ENCODE measurements at regions not wholly inside any gene's neighbourhood (a gene's known extent, or its start where the extent isn't known, plus 50 kb on each side); places are given as distances from the start of the nearest gene placed in this dataset.

DNA sequence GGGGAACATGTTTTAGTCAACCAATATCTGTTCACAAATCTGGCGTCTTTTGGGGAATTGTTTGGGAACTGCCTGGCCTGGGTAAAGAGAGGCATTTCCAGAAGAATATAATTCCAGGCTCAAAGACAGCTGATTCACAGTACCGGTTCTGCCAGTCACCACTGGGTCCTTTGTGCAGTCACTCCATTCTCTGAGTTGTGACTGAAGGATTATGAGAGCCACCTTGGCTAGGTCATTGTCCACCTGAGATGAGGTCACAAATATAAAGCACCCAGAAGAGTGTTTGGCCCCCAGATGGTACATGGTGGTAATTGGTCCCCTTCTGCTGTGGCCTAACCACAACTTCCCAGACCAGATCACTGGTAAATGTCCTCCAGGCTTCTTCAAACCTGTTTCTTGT, 121.0 kb upstream of the SPACA1 start:
- Histone ChIP-seq H3K9me3 (ENCODE audit: low read depth, low read length) (no peaks in the 10 kb centered on the region), H3K27ac (no peak overlapping the region), H3K9ac (ENCODE audit: insufficient read length) (no peak overlapping the region), H3K36me3 (ENCODE audit: insufficient read depth, low read length) (no peaks in the 10 kb centered on the region), H3K4me3 (no peak overlapping the region)
- no peak for DNase-seq (ENCODE audit: low read depth, low spot score)
- TF ChIP-seq POLR2AphosphoS5 (IDR thresholded peaks at IDR 0.05; ENCODE audit: borderline replicate concordance, low read depth, low read length), result no peak
- TF ChIP-seq EZH2 (IDR thresholded peaks at IDR 0.05), result no peak
- TF ChIP-seq FOXP2 (optimal IDR thresholded peaks at IDR 0.05; ENCODE audit: control extremely low read depth, extremely low read length, insufficient read depth), result no peak

DNA sequence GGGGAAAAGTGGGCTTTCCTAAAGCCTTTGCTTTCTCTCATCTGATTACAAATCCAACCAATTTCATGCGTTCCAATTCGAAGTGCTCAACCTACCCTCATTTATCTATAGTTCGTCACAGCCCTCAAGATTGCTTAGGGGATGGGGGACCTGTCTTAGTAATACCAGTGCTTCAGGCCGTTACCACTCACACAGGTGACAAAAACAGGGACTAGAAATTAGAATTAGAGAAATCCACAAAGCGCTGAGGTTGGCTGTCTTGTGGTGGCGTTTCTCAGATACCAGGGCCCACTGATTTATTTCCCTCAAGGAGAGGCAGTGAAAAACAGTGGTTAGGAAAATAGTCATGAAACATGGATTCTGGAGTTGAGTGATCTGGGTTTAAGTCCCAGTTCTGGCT, 121.6 kb upstream of the SPACA1 start:
- TF ChIP-seq POLR2AphosphoS5 (IDR thresholded peaks at IDR 0.05; ENCODE audit: borderline replicate concordance, low read depth, low read length), result no peak
- TF ChIP-seq FOXP2 (optimal IDR thresholded peaks at IDR 0.05; ENCODE audit: control extremely low read depth, extremely low read length, insufficient read depth), result no peak
- no peak for TF ChIP-seq EZH2 (IDR thresholded peaks at IDR 0.05)
- no peaks in the 10 kb centered on the region for H3K9me3 ChIP-seq (ENCODE audit: low read depth, low read length)
- no peak for DNase-seq (ENCODE audit: low read depth, low spot score)
- no peak overlapping the region for H3K4me3 ChIP-seq
- no peaks in the 10 kb centered on the region for H3K36me3 ChIP-seq (ENCODE audit: insufficient read depth, low read length)
- H3K9ac ChIP-seq (ENCODE audit: insufficient read length), result no peak overlapping the region
- H3K27ac ChIP-seq, result no peak overlapping the region

DNA sequence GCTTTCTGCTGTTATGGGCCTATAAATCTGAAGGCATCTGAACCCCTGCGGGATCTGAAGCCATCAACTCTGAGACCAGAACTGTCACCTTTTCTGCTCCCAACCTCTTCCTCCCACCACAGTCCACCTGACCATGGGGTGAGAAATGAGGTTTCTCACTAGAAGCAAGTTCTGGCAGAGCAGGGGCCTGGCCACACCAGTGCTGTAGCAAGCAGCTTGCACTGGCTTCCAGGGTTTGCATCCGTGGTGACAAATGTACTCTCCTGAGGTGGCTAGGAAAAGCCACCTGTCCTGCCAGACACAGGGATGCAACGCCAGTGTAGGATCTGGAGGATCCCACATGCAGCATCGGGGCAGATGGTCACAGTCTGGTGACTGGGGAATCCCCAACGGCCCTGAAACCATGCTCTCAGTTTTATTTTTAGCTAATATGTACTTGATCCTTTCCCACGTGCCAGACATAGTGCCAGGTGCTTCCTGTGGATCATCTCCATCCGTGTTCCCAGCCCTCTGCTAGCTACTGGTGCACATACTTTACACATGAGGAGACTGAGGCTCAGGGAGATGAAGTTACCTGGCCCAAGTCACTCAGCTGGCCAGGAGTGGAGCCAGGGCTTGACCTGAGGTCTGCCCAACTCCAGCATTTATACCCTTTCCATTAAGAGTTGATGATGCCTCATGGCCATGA, 122.1 kb upstream of the SPACA1 start:
- no peak for TF ChIP-seq POLR2AphosphoS5 (IDR thresholded peaks at IDR 0.05; ENCODE audit: borderline replicate concordance, low read depth, low read length)
- no peak for TF ChIP-seq EZH2 (IDR thresholded peaks at IDR 0.05)
- no peak for TF ChIP-seq FOXP2 (optimal IDR thresholded peaks at IDR 0.05; ENCODE audit: control extremely low read depth, extremely low read length, insufficient read depth)
- Histone ChIP-seq H3K27ac (no peak overlapping the region), H3K4me3 (no peak overlapping the region), H3K36me3 (ENCODE audit: insufficient read depth, low read length) (no peaks in the 10 kb centered on the region), H3K9me3 (ENCODE audit: low read depth, low read length) (no peaks in the 10 kb centered on the region), H3K9ac (ENCODE audit: insufficient read length) (no peak overlapping the region)
- DNase-seq (ENCODE audit: low read depth, low spot score), result no peak

DNA sequence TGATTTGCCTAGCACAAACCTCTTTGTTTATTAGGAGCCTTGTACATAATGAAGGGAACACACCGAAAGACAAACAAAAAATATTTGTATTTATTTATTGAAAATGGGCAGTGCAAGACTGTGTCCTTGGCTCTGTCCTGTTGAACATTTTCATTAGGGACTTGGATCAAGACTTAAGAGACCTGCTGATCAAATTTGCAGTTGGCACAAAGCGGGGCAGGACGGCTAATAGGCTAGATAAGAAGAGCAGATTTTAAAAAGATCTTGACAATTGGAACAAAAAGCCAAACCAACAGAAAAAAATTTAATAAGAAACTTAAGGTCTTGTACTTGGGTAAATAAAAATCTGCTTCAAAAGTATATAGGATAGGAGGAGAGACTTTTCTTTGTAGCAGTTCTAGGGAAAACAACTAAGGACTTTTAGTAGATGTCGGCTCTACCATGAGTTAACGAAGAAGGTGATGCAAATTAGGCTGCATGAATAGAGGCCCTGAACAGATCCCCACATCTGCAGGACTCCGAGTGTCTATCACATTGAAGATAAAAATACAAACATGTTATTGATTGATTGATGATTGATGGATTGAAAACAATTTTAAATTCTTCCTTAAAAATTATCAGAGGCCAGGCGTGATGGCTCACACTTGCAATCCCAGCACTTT, 124.1 kb upstream of the SPACA1 start:
- H3K4me3 ChIP-seq, result no peak overlapping the region
- no peaks in the 10 kb centered on the region for H3K9me3 ChIP-seq (ENCODE audit: low read depth, low read length)
- no peak for DNase-seq (ENCODE audit: low read depth, low spot score)
- TF ChIP-seq EZH2 (IDR thresholded peaks at IDR 0.05) (no peak), POLR2AphosphoS5 (IDR thresholded peaks at IDR 0.05; ENCODE audit: borderline replicate concordance, low read depth, low read length) (no peak), FOXP2 (optimal IDR thresholded peaks at IDR 0.05; ENCODE audit: control extremely low read depth, extremely low read length, insufficient read depth) (no peak)
- no peaks in the 10 kb centered on the region for H3K36me3 ChIP-seq (ENCODE audit: insufficient read depth, low read length)
- H3K27ac ChIP-seq, result no peak overlapping the region
- no peak overlapping the region for H3K9ac ChIP-seq (ENCODE audit: insufficient read length)

DNA sequence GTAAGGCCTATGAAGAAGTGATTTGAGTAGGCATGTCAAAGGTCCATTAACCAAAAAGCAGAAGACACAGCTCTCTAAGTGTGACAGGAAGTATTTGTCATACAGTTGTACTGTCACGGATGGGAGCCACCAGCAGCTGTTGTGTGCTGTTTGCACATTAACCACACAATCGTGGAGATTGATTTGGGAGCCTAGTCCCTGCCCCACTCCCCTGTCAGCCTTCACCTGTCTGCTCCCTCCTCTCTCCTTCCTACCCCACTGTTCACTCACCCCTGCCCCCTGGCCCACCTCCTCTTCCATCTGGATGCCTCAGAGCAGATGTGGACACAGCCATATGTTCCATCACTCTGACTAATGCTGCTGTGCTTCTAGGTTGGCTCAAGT, 124.7 kb upstream of the SPACA1 start:
- no peak for TF ChIP-seq FOXP2 (optimal IDR thresholded peaks at IDR 0.05; ENCODE audit: control extremely low read depth, extremely low read length, insufficient read depth)
- no peak for TF ChIP-seq POLR2AphosphoS5 (IDR thresholded peaks at IDR 0.05; ENCODE audit: borderline replicate concordance, low read depth, low read length)
- TF ChIP-seq EZH2 (IDR thresholded peaks at IDR 0.05), result no peak
- no peak for DNase-seq (ENCODE audit: low read depth, low spot score)
- Histone ChIP-seq H3K9ac (ENCODE audit: insufficient read length) (no peak overlapping the region), H3K9me3 (ENCODE audit: low read depth, low read length) (no peaks in the 10 kb centered on the region), H3K4me3 (no peak overlapping the region), H3K36me3 (ENCODE audit: insufficient read depth, low read length) (no peaks in the 10 kb centered on the region), H3K27ac (no peak overlapping the region)

DNA sequence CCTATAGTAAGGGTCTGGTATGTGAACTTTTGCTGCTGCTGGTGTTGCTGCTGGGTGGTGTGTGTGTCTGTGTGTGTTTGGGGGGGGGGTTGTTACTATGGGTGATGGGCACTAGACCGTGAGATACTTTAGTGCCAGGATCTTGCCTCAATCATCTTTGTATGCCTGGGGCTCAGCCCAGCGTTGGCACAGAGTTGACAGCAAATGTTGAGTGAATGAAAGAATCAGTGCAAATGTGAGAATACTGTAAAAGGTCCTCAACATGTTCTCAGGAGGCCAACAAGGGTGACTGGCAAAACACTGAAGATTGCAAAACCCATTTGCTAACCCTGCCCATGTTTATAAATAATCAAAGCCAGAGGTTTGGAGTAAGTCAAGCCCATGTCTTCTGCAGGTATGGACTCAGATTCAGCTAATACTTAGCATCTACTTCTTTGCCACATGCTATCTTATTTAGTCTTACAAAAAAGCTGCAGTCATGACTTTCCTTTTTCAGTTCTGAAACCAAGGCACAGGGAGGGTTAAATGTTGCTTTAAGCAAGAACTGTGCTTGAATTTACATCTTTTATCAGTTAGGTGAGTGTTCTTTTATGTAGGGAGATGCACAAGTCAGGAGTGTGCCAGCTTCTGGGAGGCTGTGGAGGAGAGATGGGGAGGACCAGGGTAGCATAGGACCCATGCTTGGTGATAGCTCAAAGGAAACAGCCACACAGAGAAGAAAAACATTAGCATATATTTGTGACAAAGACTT, 125.3 kb upstream of the SPACA1 start:
- no peak overlapping the region for H3K9ac ChIP-seq (ENCODE audit: insufficient read length)
- TF ChIP-seq FOXP2 (optimal IDR thresholded peaks at IDR 0.05; ENCODE audit: control extremely low read depth, extremely low read length, insufficient read depth) (no peak), POLR2AphosphoS5 (IDR thresholded peaks at IDR 0.05; ENCODE audit: borderline replicate concordance, low read depth, low read length) (no peak), EZH2 (IDR thresholded peaks at IDR 0.05) (no peak)
- no peak overlapping the region for H3K27ac ChIP-seq
- H3K4me3 ChIP-seq, result no peak overlapping the region
- H3K36me3 ChIP-seq (ENCODE audit: insufficient read depth, low read length), result no peaks in the 10 kb centered on the region
- no peak for DNase-seq (ENCODE audit: low read depth, low spot score)
- no peaks in the 10 kb centered on the region for H3K9me3 ChIP-seq (ENCODE audit: low read depth, low read length)

DNA sequence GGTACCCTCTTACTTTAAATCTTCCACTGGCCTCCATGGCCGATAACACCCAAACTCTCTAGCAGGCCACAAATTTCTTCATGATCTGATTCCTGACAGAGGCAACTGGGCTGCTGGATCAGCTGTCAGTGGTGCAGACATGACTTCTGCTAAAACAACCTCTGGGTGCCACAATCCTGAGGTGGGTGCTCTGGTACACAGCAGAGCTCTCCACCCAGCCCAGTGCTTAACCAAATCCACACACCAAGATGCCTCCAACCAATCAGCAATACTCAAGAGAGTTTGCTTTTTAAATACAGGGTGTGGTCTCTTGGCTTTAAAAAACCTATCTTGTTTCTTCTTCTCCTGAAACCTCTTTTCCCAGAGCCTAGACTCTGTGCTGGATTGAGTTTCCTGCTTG, 126.6 kb upstream of the SPACA1 start:
- DNase-seq (ENCODE audit: low read depth, low spot score), result no peak
- Histone ChIP-seq H3K4me3 (no peak overlapping the region), H3K9ac (ENCODE audit: insufficient read length) (no peak overlapping the region), H3K9me3 (ENCODE audit: low read depth, low read length) (no peaks in the 10 kb centered on the region), H3K27ac (no peak overlapping the region), H3K36me3 (ENCODE audit: insufficient read depth, low read length) (no peaks in the 10 kb centered on the region)
- no peak for TF ChIP-seq FOXP2 (optimal IDR thresholded peaks at IDR 0.05; ENCODE audit: control extremely low read depth, extremely low read length, insufficient read depth)
- no peak for TF ChIP-seq POLR2AphosphoS5 (IDR thresholded peaks at IDR 0.05; ENCODE audit: borderline replicate concordance, low read depth, low read length)
- no peak for TF ChIP-seq EZH2 (IDR thresholded peaks at IDR 0.05)

DNA sequence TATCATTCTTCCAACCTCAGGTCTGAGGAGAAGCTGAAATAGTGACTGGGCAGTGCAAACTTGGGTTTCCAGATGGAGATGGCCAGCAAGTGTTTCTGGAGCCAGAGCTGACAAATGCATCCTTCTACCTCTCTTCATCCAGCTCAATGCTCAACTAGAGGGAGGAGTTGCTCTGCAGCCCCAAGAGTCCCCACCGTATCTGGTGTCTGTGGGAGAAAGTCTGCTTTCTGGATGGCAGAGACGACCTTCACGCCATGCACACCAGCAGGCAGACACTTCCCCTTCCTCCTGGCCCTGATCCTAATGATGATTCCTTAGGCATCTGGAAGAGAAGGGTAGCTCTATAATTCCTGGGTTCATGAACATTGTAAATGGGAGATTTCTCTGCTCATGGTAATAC, 127.4 kb upstream of the SPACA1 start:
- Histone ChIP-seq H3K27ac (no peak overlapping the region), H3K4me3 (no peak overlapping the region)
- DNase-seq (ENCODE audit: low read depth, low spot score), result no peak

More for the DNA sequence above, 127.4 kb upstream of the SPACA1 start:
- no peak for TF ChIP-seq EZH2 (IDR thresholded peaks at IDR 0.05)
- TF ChIP-seq FOXP2 (optimal IDR thresholded peaks at IDR 0.05; ENCODE audit: control extremely low read depth, extremely low read length, insufficient read depth), result no peak
- TF ChIP-seq POLR2AphosphoS5 (IDR thresholded peaks at IDR 0.05; ENCODE audit: borderline replicate concordance, low read depth, low read length), result no peak
- Histone ChIP-seq H3K9me3 (ENCODE audit: low read depth, low read length) (no peaks in the 10 kb centered on the region), H3K9ac (ENCODE audit: insufficient read length) (no peak overlapping the region), H3K36me3 (ENCODE audit: insufficient read depth, low read length) (no peaks in the 10 kb centered on the region)

Measured in SK-N-MC (cell line).